ENCODE measurements at regions not wholly inside any gene's neighbourhood (a gene's known extent, or its start where the extent isn't known, plus 50 kb on each side); places are given as distances from the start of the nearest gene placed in this dataset.

DNA sequence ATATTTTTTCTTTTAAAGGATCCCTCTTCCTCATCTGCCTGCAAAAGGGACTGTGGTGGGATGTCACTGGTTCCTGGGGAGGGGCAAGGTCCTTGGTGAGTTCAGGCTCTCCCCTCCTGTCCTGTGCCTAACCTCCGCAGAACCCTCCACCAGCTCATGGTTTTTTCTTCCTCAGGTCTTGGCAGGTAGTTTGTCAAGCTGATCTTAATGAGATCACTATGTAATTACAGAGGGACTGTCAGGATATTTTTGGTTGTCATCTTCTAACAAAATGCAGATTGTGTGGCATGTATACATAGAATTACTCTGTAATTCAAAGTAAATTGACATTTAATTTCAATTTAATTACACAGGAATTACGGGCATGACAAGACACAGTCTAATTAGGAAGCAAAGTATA, 150.3 kb upstream of the SEMA6A start:
- Histone ChIP-seq H3K36me3 (ENCODE audit: insufficient read depth, low read length) (no peaks in the 10 kb centered on the region), H3K4me2 (ENCODE audit: low read length) (no peak overlapping the region), H4K20me1 (ENCODE audit: insufficient read depth, low read length) (no peaks in the 10 kb centered on the region), H3K4me3 (ENCODE audit: low read depth, low read length, poor library complexity, severe bottlenecking) (no peak overlapping the region), H3K27ac (ENCODE audit: low read depth, low read length, poor library complexity, severe bottlenecking) (no peak overlapping the region), H2AFZ (ENCODE audit: low read length) (no peak overlapping the region), H3K9me3 (ENCODE audit: low read length) (no peaks in the 10 kb centered on the region), H3K4me1 (ENCODE audit: insufficient read depth, low read length, poor library complexity, severe bottlenecking) (no peaks in the 10 kb centered on the region), H3K9me2 (ENCODE audit: insufficient read depth, low read length) (no peaks in the 10 kb centered on the region), H3K79me2 (ENCODE audit: insufficient read depth, low read depth, low read length) (no peaks in the 10 kb centered on the region)
- intact Hi-C loops (cut with micrococcal nuclease; ENCODE audit: unreplicated experiment): no loop called here
- no TSS peak for BruUV-seq (replicated peaks)
- CTCF ChIA-PET (ENCODE audit: unreplicated experiment): no interaction called here
- DNase-seq (ENCODE audit: low spot score): no peak
- TF ChIP-seq EZH2phosphoT487 (IDR thresholded peaks at IDR 0.05; ENCODE audit: borderline replicate concordance, low read depth, low read length) (no peak), CTCF (conservative IDR thresholded peaks at IDR 0.05; ENCODE audit: low read length) (no peak)
- POLR2A ChIA-PET: no interaction called here

DNA sequence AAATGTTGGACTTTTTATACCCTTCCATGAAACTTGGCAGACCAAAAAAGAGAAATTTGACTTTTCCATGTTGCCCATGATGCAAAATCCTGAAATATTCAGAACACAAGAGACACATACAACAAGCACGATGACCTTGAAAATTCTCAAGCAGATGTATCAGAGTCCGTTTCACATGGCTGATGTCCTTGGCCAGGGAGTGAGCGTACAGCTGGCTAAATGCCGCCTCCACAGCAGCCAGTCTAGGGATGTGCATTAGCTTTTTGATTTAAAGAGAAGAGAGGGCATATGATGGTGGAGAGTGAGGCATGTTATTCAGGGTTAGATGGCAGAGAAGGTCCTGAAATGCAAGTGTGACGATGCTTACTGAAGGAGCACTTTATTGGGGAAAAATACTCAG, 148.0 kb upstream of the SEMA6A start:
- Histone ChIP-seq H2AFZ (ENCODE audit: low read length) (no peak overlapping the region), H3K79me2 (ENCODE audit: insufficient read depth, low read depth, low read length) (no peaks in the 10 kb centered on the region), H3K4me2 (ENCODE audit: low read length) (no peak overlapping the region), H3K9me2 (ENCODE audit: insufficient read depth, low read length) (no peaks in the 10 kb centered on the region), H3K36me3 (ENCODE audit: insufficient read depth, low read length) (no peaks in the 10 kb centered on the region), H3K4me3 (ENCODE audit: low read depth, low read length, poor library complexity, severe bottlenecking) (no peak overlapping the region), H4K20me1 (ENCODE audit: insufficient read depth, low read length) (no peaks in the 10 kb centered on the region), H3K9me3 (ENCODE audit: low read length) (no peaks in the 10 kb centered on the region), H3K4me1 (ENCODE audit: insufficient read depth, low read length, poor library complexity, severe bottlenecking) (no peaks in the 10 kb centered on the region), H3K27ac (ENCODE audit: low read depth, low read length, poor library complexity, severe bottlenecking) (no peak overlapping the region)
- DNase-seq (ENCODE audit: low spot score): no peak
- no TSS peak for BruUV-seq (replicated peaks)
- ChIA-PET CTCF (ENCODE audit: unreplicated experiment) (no interaction called here), POLR2A (no interaction called here)
- TF ChIP-seq CTCF (conservative IDR thresholded peaks at IDR 0.05; ENCODE audit: low read length) (no peak), EZH2phosphoT487 (IDR thresholded peaks at IDR 0.05; ENCODE audit: borderline replicate concordance, low read depth, low read length) (no peak)
- intact Hi-C loops (cut with micrococcal nuclease; ENCODE audit: unreplicated experiment): no loop called here

DNA sequence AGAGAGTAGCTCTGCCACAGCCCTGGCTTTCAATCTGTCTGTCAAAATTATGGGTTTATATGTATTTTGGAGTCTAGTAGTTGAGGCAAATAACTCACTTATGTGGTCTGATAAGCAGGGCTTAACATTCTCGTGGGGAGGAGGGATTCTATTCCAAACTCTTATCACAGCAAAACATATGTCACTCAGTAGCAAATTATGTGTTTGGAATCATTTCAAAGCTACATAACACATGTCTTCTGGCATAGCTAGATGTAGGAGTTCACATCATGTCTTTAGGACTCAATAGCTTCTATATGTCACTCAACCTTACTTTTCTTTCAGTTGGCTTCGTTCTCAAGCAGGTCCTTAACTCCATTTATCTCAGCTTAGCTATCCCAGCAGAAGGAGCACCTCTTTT, 144.5 kb upstream of the SEMA6A start:
- no peaks in the 10 kb centered on the region for H3K9me3 ChIP-seq (ENCODE audit: low read length)
- no peak overlapping the region for H3K4me2 ChIP-seq (ENCODE audit: low read length)
- no peak overlapping the region for H3K27ac ChIP-seq (ENCODE audit: low read depth, low read length, poor library complexity, severe bottlenecking)
- BruUV-seq (replicated peaks): no TSS peak
- H2AFZ ChIP-seq (ENCODE audit: low read length): no peak overlapping the region
- no peak for TF ChIP-seq CTCF (conservative IDR thresholded peaks at IDR 0.05; ENCODE audit: low read length)
- TF ChIP-seq EZH2phosphoT487 (IDR thresholded peaks at IDR 0.05; ENCODE audit: borderline replicate concordance, low read depth, low read length): no peak
- no peak overlapping the region for H3K4me3 ChIP-seq (ENCODE audit: low read depth, low read length, poor library complexity, severe bottlenecking)
- ChIA-PET POLR2A (interaction anchor here (0.6 kb wide), 1 partner anchor 48 kb away, joined by 9 read pairs; no protein-coding TSS in a partner anchor), CTCF (ENCODE audit: unreplicated experiment) (no interaction called here)
- no peak for DNase-seq (ENCODE audit: low spot score)
- intact Hi-C loops (cut with micrococcal nuclease; ENCODE audit: unreplicated experiment): no loop called here
- H3K9me2 ChIP-seq (ENCODE audit: insufficient read depth, low read length): no peaks in the 10 kb centered on the region
- no peaks in the 10 kb centered on the region for H3K4me1 ChIP-seq (ENCODE audit: insufficient read depth, low read length, poor library complexity, severe bottlenecking)
- H3K79me2 ChIP-seq (ENCODE audit: insufficient read depth, low read depth, low read length): no peaks in the 10 kb centered on the region
- H3K36me3 ChIP-seq (ENCODE audit: insufficient read depth, low read length): no peaks in the 10 kb centered on the region
- no peaks in the 10 kb centered on the region for H4K20me1 ChIP-seq (ENCODE audit: insufficient read depth, low read length)
